DOHH2 (cell line): ENCODE measurements at regions not wholly inside any gene's neighbourhood (a gene's known extent, or its start where the extent isn't known, plus 50 kb on each side); places are given as distances from the start of the nearest gene placed in this dataset.

ENCODE experiments used
- H3F3A ChIP-seq: fragments of 200-600 bp; sonication (generic), shearing (Covaris generic); 2 replicates; pipeline ENCODE4 v1.6.0; 2016; ENCODE audit warnings: antibody characterized with exemption, mild to moderate bottlenecking; ENCODE audit not compliant: control insufficient read depth, insufficient read depth
- H3K27ac ChIP-seq: fragments of 200-600 bp; sonication (generic); 2 replicates; pipeline ENCODE4 v1.5.1; 2014; ENCODE audit warnings: low read depth, mild to moderate bottlenecking, low read length, moderate library complexity
- H3K27me3 ChIP-seq: fragments of 200-600 bp; sonication (generic); 2 replicates; pipeline ENCODE4 v1.6.1; 2014; ENCODE audit warnings: mild to moderate bottlenecking, low read length, mixed read lengths; ENCODE audit not compliant: control insufficient read depth
- H3K36me3 ChIP-seq: fragments of 200-600 bp; sonication (generic); 2 replicates; pipeline ENCODE4 v1.6.1; 2014; ENCODE audit warnings: mild to moderate bottlenecking, low read length, moderate library complexity, mixed read lengths; ENCODE audit not compliant: control insufficient read depth
- H3K4me1 ChIP-seq: fragments of 200-600 bp; sonication (generic); 2 replicates; pipeline ENCODE4 v1.6.1; 2014; ENCODE audit warnings: mild to moderate bottlenecking, low read length, mixed read lengths; ENCODE audit not compliant: control insufficient read depth
- H3K4me2 ChIP-seq: fragments of 200-600 bp; sonication (generic); 2 replicates; pipeline ENCODE4 v1.6.0; 2014; ENCODE audit warnings: mild to moderate bottlenecking, low read length, moderate library complexity
- H3K4me3 ChIP-seq: fragments of 200-600 bp; sonication (generic); 2 replicates; pipeline ENCODE4 v1.5.1; 2014; ENCODE audit warnings: mild to moderate bottlenecking, low read length, mixed read lengths
- H3K79me2 ChIP-seq: fragments of 200-600 bp; sonication (generic); 2 replicates; pipeline ENCODE4 v1.6.1; 2014; ENCODE audit warnings: mild to moderate bottlenecking, low read length, mixed read lengths; ENCODE audit not compliant: control insufficient read depth
- H3K9me2 ChIP-seq: fragments of 200-600 bp; sonication (generic); replicated peaks from 2 replicates; pipeline ENCODE4 v1.6.1; 2014; ENCODE audit warnings: mild to moderate bottlenecking, low read length, mixed read lengths; ENCODE audit not compliant: control insufficient read depth
- H3K9me3 ChIP-seq: fragments of 200-600 bp; sonication (generic); 2 replicates; pipeline ENCODE4 v1.6.1; 2014; ENCODE audit warnings: antibody characterized with exemption, low read length, mixed read lengths; ENCODE audit not compliant: control insufficient read depth, insufficient read depth
- H4K20me1 ChIP-seq: fragments of 200-600 bp; sonication (generic); 2 replicates; pipeline ENCODE4 v1.6.0; 2014; ENCODE audit warnings: low read depth, mild to moderate bottlenecking, antibody characterized with exemption, low read length, moderate library complexity; ENCODE audit not compliant: control insufficient read depth, insufficient read depth
- EZH2phosphoT487 ChIP-seq: fragments of 200-600 bp; sonication (generic); IDR thresholded peaks from 2 replicates; pipeline ENCODE4 v1.6.1; 2017; ENCODE audit warnings: borderline replicate concordance, mild to moderate bottlenecking, antibody characterized with exemption, low read length, moderate library complexity, mixed read lengths
- TF ChIP-seq, protein P1 (sequence below): fragments of 200-600 bp; sonication (generic); IDR thresholded peaks from one replicate; pipeline ENCODE4 v1.5.1; 2014; ENCODE audit warnings: antibody characterized with exemption, mild to moderate bottlenecking, low read depth, low read length; ENCODE audit not compliant: poor library complexity, severe bottlenecking

DNA sequence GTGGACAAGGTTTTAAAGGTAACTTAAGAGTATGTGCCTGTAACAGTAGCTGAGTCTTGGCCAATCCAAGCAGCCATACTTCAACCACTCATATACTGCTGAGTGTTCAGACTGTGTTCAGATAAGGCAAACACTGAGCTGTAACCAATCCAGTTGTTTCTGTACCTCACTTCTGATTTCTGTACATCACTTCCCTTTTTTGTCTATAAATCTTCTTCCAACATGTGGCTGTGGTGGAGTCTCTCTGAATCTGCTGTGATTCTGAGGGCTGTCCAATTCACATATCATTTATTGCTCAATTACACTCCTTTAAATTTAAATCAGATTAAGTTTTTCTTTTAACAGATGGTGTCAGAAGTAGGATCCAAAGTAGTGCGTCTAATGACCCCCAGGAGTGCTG is 149.5 kb upstream of the PHF14 start:
- H3K9me2 ChIP-seq: no peaks in the 10 kb centered on the region
- no peak overlapping the region for H3K4me2 ChIP-seq
- H3K4me3 ChIP-seq: no peak overlapping the region
- no peaks in the 10 kb centered on the region for H3K79me2 ChIP-seq
- H3K27me3 ChIP-seq: no peaks in the 10 kb centered on the region
- H3F3A ChIP-seq: no peaks in the 10 kb centered on the region
- no peaks in the 10 kb centered on the region for H3K4me1 ChIP-seq
- H4K20me1 ChIP-seq: no peaks in the 10 kb centered on the region
- TF ChIP-seq, protein P1, sequence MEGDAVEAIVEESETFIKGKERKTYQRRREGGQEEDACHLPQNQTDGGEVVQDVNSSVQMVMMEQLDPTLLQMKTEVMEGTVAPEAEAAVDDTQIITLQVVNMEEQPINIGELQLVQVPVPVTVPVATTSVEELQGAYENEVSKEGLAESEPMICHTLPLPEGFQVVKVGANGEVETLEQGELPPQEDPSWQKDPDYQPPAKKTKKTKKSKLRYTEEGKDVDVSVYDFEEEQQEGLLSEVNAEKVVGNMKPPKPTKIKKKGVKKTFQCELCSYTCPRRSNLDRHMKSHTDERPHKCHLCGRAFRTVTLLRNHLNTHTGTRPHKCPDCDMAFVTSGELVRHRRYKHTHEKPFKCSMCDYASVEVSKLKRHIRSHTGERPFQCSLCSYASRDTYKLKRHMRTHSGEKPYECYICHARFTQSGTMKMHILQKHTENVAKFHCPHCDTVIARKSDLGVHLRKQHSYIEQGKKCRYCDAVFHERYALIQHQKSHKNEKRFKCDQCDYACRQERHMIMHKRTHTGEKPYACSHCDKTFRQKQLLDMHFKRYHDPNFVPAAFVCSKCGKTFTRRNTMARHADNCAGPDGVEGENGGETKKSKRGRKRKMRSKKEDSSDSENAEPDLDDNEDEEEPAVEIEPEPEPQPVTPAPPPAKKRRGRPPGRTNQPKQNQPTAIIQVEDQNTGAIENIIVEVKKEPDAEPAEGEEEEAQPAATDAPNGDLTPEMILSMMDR: no peak
- TF ChIP-seq EZH2phosphoT487: no peak
- no peak overlapping the region for H3K27ac ChIP-seq
- H3K9me3 ChIP-seq: no peaks in the 10 kb centered on the region
- no peaks in the 10 kb centered on the region for H3K36me3 ChIP-seq

DNA sequence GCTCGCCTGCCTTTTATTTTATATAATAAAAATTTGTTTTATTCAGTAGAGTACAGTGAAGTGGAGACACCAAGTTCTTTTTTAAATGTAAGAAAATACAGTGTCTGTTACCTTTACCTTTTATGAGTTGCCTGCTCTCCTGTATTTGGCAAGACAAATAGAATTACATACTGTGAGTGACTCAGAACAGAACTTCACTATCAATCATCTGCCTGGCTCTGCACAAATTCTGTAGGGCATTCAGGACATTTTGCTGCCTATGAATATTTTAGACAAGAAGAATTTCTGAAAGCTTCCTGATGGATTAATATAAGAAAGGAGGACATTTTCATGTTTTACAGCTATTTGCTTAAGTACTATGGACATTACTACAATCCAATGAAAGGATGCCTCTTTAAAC is 135.4 kb upstream of the PHF14 start:
- H3K27me3 ChIP-seq: peaks cover 9% of the 10 kb centered on the region; the same call in 1 of the 2 replicates
- H3K4me2 ChIP-seq: no peak overlapping the region
- TF ChIP-seq, protein P1: no peak
- TF ChIP-seq EZH2phosphoT487: no peak

DNA sequence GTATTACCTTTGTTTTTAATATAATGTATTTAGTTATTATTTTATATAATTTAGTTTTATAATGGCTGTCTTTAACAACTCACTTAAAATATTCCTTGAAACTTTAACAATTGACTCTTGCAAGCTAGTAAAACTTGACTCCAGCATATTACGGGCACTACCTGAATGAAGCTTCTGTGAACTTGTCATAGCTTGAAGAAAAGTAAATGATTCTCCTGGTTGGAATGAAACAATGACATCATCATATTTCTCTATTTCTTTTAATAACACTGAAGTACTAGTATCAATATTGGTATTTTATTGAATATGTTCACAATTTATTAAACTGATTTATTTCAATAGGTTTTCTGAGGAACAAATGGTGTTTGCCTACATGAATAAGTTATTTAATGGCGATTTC is 128.4 kb upstream of the PHF14 start:
- Histone ChIP-seq H3K9me2 (no peaks in the 10 kb centered on the region), H3K79me2 (no peaks in the 10 kb centered on the region), H3F3A (no peaks in the 10 kb centered on the region), H4K20me1 (no peaks in the 10 kb centered on the region), H3K27ac (no peak overlapping the region), H3K4me3 (no peak overlapping the region), H3K4me2 (no peak overlapping the region), H3K4me1 (no peaks in the 10 kb centered on the region), H3K27me3 (no peaks in the 10 kb centered on the region), H3K36me3 (no peaks in the 10 kb centered on the region), H3K9me3 (no peaks in the 10 kb centered on the region)
- TF ChIP-seq, protein P1: no peak
- TF ChIP-seq EZH2phosphoT487: no peak

More for the DNA sequence above, 135.4 kb upstream of the PHF14 start:
- H3K4me3 ChIP-seq: no peak overlapping the region
- no peak overlapping the region for H3K27ac ChIP-seq
- no peaks in the 10 kb centered on the region for H3K4me1 ChIP-seq
- H3K36me3 ChIP-seq: no peaks in the 10 kb centered on the region
- H4K20me1 ChIP-seq: no peaks in the 10 kb centered on the region
- H3K9me2 ChIP-seq: no peaks in the 10 kb centered on the region
- no peaks in the 10 kb centered on the region for H3K9me3 ChIP-seq
- H3F3A ChIP-seq: no peaks in the 10 kb centered on the region
- H3K79me2 ChIP-seq: no peaks in the 10 kb centered on the region

DNA sequence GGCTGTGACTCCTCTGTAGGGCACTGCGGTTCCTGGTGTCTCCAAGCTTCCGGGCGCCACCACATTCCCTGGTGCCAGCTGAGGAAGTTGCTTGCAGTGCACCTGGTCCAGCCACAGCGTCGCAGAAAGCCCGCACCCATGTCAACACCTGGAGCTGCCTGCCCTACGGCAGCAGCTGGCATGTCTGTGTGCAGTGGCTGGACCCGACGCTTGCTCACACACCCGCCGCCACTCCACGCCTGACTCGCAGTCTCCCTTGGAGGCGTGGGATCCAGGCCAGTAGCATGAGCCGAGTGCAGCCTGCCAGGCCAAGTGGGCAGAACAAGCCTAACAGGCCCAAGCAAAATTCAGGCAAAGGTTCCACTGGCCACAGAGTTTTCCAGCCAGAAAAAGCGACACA is 118.1 kb upstream of the PHF14 start:
- Histone ChIP-seq H3K79me2 (no peaks in the 10 kb centered on the region), H4K20me1 (no peaks in the 10 kb centered on the region), H3K9me2 (no peaks in the 10 kb centered on the region), H3K4me1 (no peaks in the 10 kb centered on the region), H3K27me3 (no peaks in the 10 kb centered on the region), H3K27ac (no peak overlapping the region), H3K4me3 (no peak overlapping the region), H3F3A (no peaks in the 10 kb centered on the region), H3K36me3 (no peaks in the 10 kb centered on the region), H3K4me2 (no peak overlapping the region), H3K9me3 (no peaks in the 10 kb centered on the region)
- TF ChIP-seq, protein P1: no peak
- TF ChIP-seq EZH2phosphoT487: no peak
